DND-41 (cell line): ENCODE measurements at regions not wholly inside any gene's neighbourhood (a gene's known extent, or its start where the extent isn't known, plus 50 kb on each side); places are given as distances from the start of the nearest gene placed in this dataset.

ENCODE experiments used
- ATAC-seq: fragments of 200-7000 bp; cut with Tn5 transposase; 3 replicates; pipeline ENCODE4 v1.9.1; 2021; ENCODE audit warnings: low read depth; ENCODE audit not compliant: insufficient read depth
- DNase-seq: peaks from one replicate; pipeline ENCODE4 v3.0.0-alpha.2; 2020
- H2AFZ ChIP-seq: 2 replicates; pipeline ENCODE4 v1.6.0; 2012; ENCODE audit warnings: low read depth, low read length
- H3K27ac ChIP-seq: 2 replicates; pipeline ENCODE4 v1.5.1; 2012; ENCODE audit warnings: low read length, inconsistent platforms
- H3K27me3 ChIP-seq: fragments of 200-600 bp; sonication (generic); 2 replicates; pipeline ENCODE4 v1.6.0; 2012; ENCODE audit warnings: low read length, mild to moderate bottlenecking, inconsistent platforms; ENCODE audit not compliant: insufficient read depth, poor library complexity
- H3K36me3 ChIP-seq: 2 replicates; pipeline ENCODE4 v1.5.1; 2012; ENCODE audit warnings: low read length, inconsistent platforms; ENCODE audit not compliant: insufficient read depth
- H3K4me1 ChIP-seq: 2 replicates; pipeline ENCODE4 v1.5.1; 2012; ENCODE audit warnings: mild to moderate bottlenecking, low read length; ENCODE audit not compliant: insufficient read depth
- H3K4me2 ChIP-seq: 2 replicates; pipeline ENCODE4 v1.6.0; 2012; ENCODE audit warnings: mild to moderate bottlenecking, moderate library complexity, low read length, inconsistent platforms; ENCODE audit not compliant: insufficient read depth
- H3K4me3 ChIP-seq, 2 experiments: fragments of 200-600 bp in 1 of 2; shearing (Covaris generic) in 1 of 2; 2 replicates each; pipeline ENCODE4 v1.5.1; 2012 to 2016; ENCODE audit warnings: inconsistent platforms in 2 of 2, low read length in 2 of 2, mild to moderate bottlenecking in 2 of 2, low read depth in 1 of 2, moderate library complexity in 1 of 2
- H3K79me2 ChIP-seq: 2 replicates; pipeline ENCODE4 v1.6.0; 2012; ENCODE audit warnings: low read length, inconsistent platforms; ENCODE audit not compliant: insufficient read depth
- H3K9ac ChIP-seq: 2 replicates; pipeline ENCODE4 v1.6.0; 2012; ENCODE audit warnings: low read depth, mild to moderate bottlenecking, inconsistent platforms, low read length, moderate library complexity
- H3K9me3 ChIP-seq: 2 replicates; pipeline ENCODE4 v1.5.1; 2012; ENCODE audit warnings: low read length, moderate library complexity, mild to moderate bottlenecking, inconsistent platforms; ENCODE audit not compliant: insufficient read depth, severe bottlenecking
- H4K20me1 ChIP-seq: 2 replicates; pipeline ENCODE4 v1.6.0; 2012; ENCODE audit warnings: low read length; ENCODE audit not compliant: insufficient read depth
- CTCF ChIP-seq: IDR thresholded peaks from 2 replicates; pipeline ENCODE4 v1.5.1; 2012; ENCODE audit warnings: borderline replicate concordance, low read length, moderate library complexity, mild to moderate bottlenecking; ENCODE audit not compliant: poor library complexity, severe bottlenecking; ENCODE audit errors: extremely low read depth
- EZH2 ChIP-seq: IDR thresholded peaks from 3 replicates; pipeline ENCODE4 v1.6.1; 2012; ENCODE audit warnings: borderline replicate concordance, low read depth, mild to moderate bottlenecking, moderate library complexity, low read length, inconsistent platforms; ENCODE audit not compliant: severe bottlenecking

GRCh38 chr1:43065191-43065590 is 106.5 kb upstream of the SLC2A1 start:
- Histone ChIP-seq H3K9me3 (no peaks in the 10 kb centered on the region), H3K36me3 (no peaks in the 10 kb centered on the region), H3K4me3 (no peak overlapping the region), H4K20me1 (no peaks in the 10 kb centered on the region), H3K27ac (no peak overlapping the region), H3K4me2 (no peak overlapping the region), H3K9ac (no peak overlapping the region), H2AFZ (no peak overlapping the region), H3K79me2 (no peaks in the 10 kb centered on the region), H3K4me1 (no peaks in the 10 kb centered on the region), H3K27me3 (peaks cover 10% of the 10 kb centered on the region)
- no peak for TF ChIP-seq EZH2
- no peak for TF ChIP-seq CTCF
- no peak for DNase-seq
- ATAC-seq: no peak

GRCh38 chr1:43063394-43064219 is 104.9 kb upstream of the SLC2A1 start:
- TF ChIP-seq CTCF (no peak), EZH2 (no peak)
- no peaks in the 10 kb centered on the region for H3K36me3 ChIP-seq
- DNase-seq (no peak), ATAC-seq (no peak)
- H3K4me2 ChIP-seq: no peak overlapping the region
- no peaks in the 10 kb centered on the region for H3K79me2 ChIP-seq
- no peak overlapping the region for H3K27ac ChIP-seq
- H3K27me3 ChIP-seq: peaks cover 10% of the 10 kb centered on the region
- H3K9me3 ChIP-seq: no peaks in the 10 kb centered on the region
- H3K4me3 ChIP-seq: no peak overlapping the region
- H4K20me1 ChIP-seq: no peaks in the 10 kb centered on the region
- H3K9ac ChIP-seq: no peak overlapping the region
- H3K4me1 ChIP-seq: no peaks in the 10 kb centered on the region
- H2AFZ ChIP-seq: no peak overlapping the region

GRCh38 chr1:43062527-43063095 is 103.9 kb upstream of the SLC2A1 start:
- H3K79me2 ChIP-seq: no peaks in the 10 kb centered on the region
- H3K9ac ChIP-seq: no peak overlapping the region
- peaks cover 8% of the 10 kb centered on the region for H3K27me3 ChIP-seq
- H3K27ac ChIP-seq: no peak overlapping the region
- no peak overlapping the region for H2AFZ ChIP-seq
- H3K36me3 ChIP-seq: no peaks in the 10 kb centered on the region
- no peak overlapping the region for H3K4me2 ChIP-seq
- no peaks in the 10 kb centered on the region for H3K4me1 ChIP-seq
- TF ChIP-seq EZH2: no peak
- no peak for TF ChIP-seq CTCF
- ATAC-seq: no peak
- no peak for DNase-seq
- H3K9me3 ChIP-seq: no peaks in the 10 kb centered on the region
- no peaks in the 10 kb centered on the region for H4K20me1 ChIP-seq
- no peak overlapping the region for H3K4me3 ChIP-seq
